ENCODE measurements at regions not wholly inside any gene's neighbourhood (a gene's known extent, or its start where the extent isn't known, plus 50 kb on each side); places are given as distances from the start of the nearest gene placed in this dataset.

GRCh38 chr2:5588601-5589000 is 103.6 kb upstream of the SOX11 start:
- Histone ChIP-seq H3K36me3 (ENCODE audit: control insufficient read depth, insufficient read depth, low read length) (no peaks in the 10 kb centered on the region), H3K9me3 (ENCODE audit: control insufficient read depth, low read length) (no peaks in the 10 kb centered on the region), H3K9ac (ENCODE audit: low read length) (no peak overlapping the region), H3K27me3 (ENCODE audit: control insufficient read depth, insufficient read depth, low read length) (no peaks in the 10 kb centered on the region), H3K4me1 (ENCODE audit: control insufficient read depth, insufficient read depth, low read length) (no peaks in the 10 kb centered on the region), H3K4me3 (ENCODE audit: low read length) (no peak overlapping the region)

GRCh38 chr2:5589183-5589582 is 103.0 kb upstream of the SOX11 start:
- Histone ChIP-seq H3K36me3 (ENCODE audit: control insufficient read depth, insufficient read depth, low read length) (no peaks in the 10 kb centered on the region), H3K9ac (ENCODE audit: low read length) (no peak overlapping the region), H3K4me3 (ENCODE audit: low read length) (no peak overlapping the region), H3K4me1 (ENCODE audit: control insufficient read depth, insufficient read depth, low read length) (no peaks in the 10 kb centered on the region), H3K9me3 (ENCODE audit: control insufficient read depth, low read length) (no peaks in the 10 kb centered on the region), H3K27me3 (ENCODE audit: control insufficient read depth, insufficient read depth, low read length) (no peaks in the 10 kb centered on the region)

GRCh38 chr2:5590886-5591285 is 101.3 kb upstream of the SOX11 start:
- H3K9ac ChIP-seq (ENCODE audit: low read length), result no peak overlapping the region
- H3K27me3 ChIP-seq (ENCODE audit: control insufficient read depth, insufficient read depth, low read length), result no peaks in the 10 kb centered on the region
- H3K36me3 ChIP-seq (ENCODE audit: control insufficient read depth, insufficient read depth, low read length), result no peaks in the 10 kb centered on the region
- H3K4me1 ChIP-seq (ENCODE audit: control insufficient read depth, insufficient read depth, low read length), result no peaks in the 10 kb centered on the region
- no peaks in the 10 kb centered on the region for H3K9me3 ChIP-seq (ENCODE audit: control insufficient read depth, low read length)
- H3K4me3 ChIP-seq (ENCODE audit: low read length), result no peak overlapping the region

GRCh38 chr2:5592916-5593315 is 99.3 kb upstream of the SOX11 start:
- no peaks in the 10 kb centered on the region for H3K4me1 ChIP-seq (ENCODE audit: control insufficient read depth, insufficient read depth, low read length)
- H3K27me3 ChIP-seq (ENCODE audit: control insufficient read depth, insufficient read depth, low read length), result no peaks in the 10 kb centered on the region
- H3K36me3 ChIP-seq (ENCODE audit: control insufficient read depth, insufficient read depth, low read length), result no peaks in the 10 kb centered on the region
- H3K9ac ChIP-seq (ENCODE audit: low read length), result no peak overlapping the region
- H3K9me3 ChIP-seq (ENCODE audit: control insufficient read depth, low read length), result no peaks in the 10 kb centered on the region
- no peak overlapping the region for H3K4me3 ChIP-seq (ENCODE audit: low read length)

- Histone ChIP-seq H3K9me3 (ENCODE audit: control insufficient read depth, low read length) (no peaks in the 10 kb centered on the region), H3K36me3 (ENCODE audit: control insufficient read depth, insufficient read depth, low read length) (no peaks in the 10 kb centered on the region), H3K27me3 (ENCODE audit: control insufficient read depth, insufficient read depth, low read length) (no peaks in the 10 kb centered on the region), H3K4me3 (ENCODE audit: low read length) (no peak overlapping the region), H3K4me1 (ENCODE audit: control insufficient read depth, insufficient read depth, low read length) (no peaks in the 10 kb centered on the region), H3K9ac (ENCODE audit: low read length) (no peak overlapping the region)
Observed at GRCh38 chr2:5594249-5594695, 97.9 kb upstream of the SOX11 start.

GRCh38 chr2:5596868-5597267 is 95.3 kb upstream of the SOX11 start:
- Histone ChIP-seq H3K4me1 (ENCODE audit: control insufficient read depth, insufficient read depth, low read length) (no peaks in the 10 kb centered on the region), H3K27me3 (ENCODE audit: control insufficient read depth, insufficient read depth, low read length) (no peaks in the 10 kb centered on the region), H3K36me3 (ENCODE audit: control insufficient read depth, insufficient read depth, low read length) (no peaks in the 10 kb centered on the region)

GRCh38 chr2:5598156-5598555 is 94.0 kb upstream of the SOX11 start:
- Histone ChIP-seq H3K4me3 (ENCODE audit: low read length) (no peak overlapping the region), H3K9ac (ENCODE audit: low read length) (no peak overlapping the region), H3K36me3 (ENCODE audit: control insufficient read depth, insufficient read depth, low read length) (no peaks in the 10 kb centered on the region), H3K27me3 (ENCODE audit: control insufficient read depth, insufficient read depth, low read length) (no peaks in the 10 kb centered on the region), H3K9me3 (ENCODE audit: control insufficient read depth, low read length) (no peaks in the 10 kb centered on the region), H3K4me1 (ENCODE audit: control insufficient read depth, insufficient read depth, low read length) (no peaks in the 10 kb centered on the region)

More at GRCh38 chr2:5596868-5597267, 95.3 kb upstream of the SOX11 start:
- H3K4me3 ChIP-seq (ENCODE audit: low read length), result no peak overlapping the region
- H3K9ac ChIP-seq (ENCODE audit: low read length), result no peak overlapping the region
- no peaks in the 10 kb centered on the region for H3K9me3 ChIP-seq (ENCODE audit: control insufficient read depth, low read length)

- no peak overlapping the region for H3K4me3 ChIP-seq (ENCODE audit: low read length)
- H3K36me3 ChIP-seq (ENCODE audit: control insufficient read depth, insufficient read depth, low read length), result no peaks in the 10 kb centered on the region
- no peaks in the 10 kb centered on the region for H3K4me1 ChIP-seq (ENCODE audit: control insufficient read depth, insufficient read depth, low read length)
- H3K27me3 ChIP-seq (ENCODE audit: control insufficient read depth, insufficient read depth, low read length), result no peaks in the 10 kb centered on the region
- no peak overlapping the region for H3K9ac ChIP-seq (ENCODE audit: low read length)
- no peaks in the 10 kb centered on the region for H3K9me3 ChIP-seq (ENCODE audit: control insufficient read depth, low read length)
Observed at GRCh38 chr2:5609201-5609600, 83.0 kb upstream of the SOX11 start.

- Histone ChIP-seq H3K4me3 (ENCODE audit: low read length) (no peak overlapping the region), H3K27me3 (ENCODE audit: control insufficient read depth, insufficient read depth, low read length) (no peaks in the 10 kb centered on the region), H3K9me3 (ENCODE audit: control insufficient read depth, low read length) (no peaks in the 10 kb centered on the region), H3K4me1 (ENCODE audit: control insufficient read depth, insufficient read depth, low read length) (no peaks in the 10 kb centered on the region), H3K36me3 (ENCODE audit: control insufficient read depth, insufficient read depth, low read length) (no peaks in the 10 kb centered on the region), H3K9ac (ENCODE audit: low read length) (no peak overlapping the region)
Observed at GRCh38 chr2:5612666-5613065, 79.5 kb upstream of the SOX11 start.

- no peak overlapping the region for H3K9ac ChIP-seq (ENCODE audit: low read length)
- no peaks in the 10 kb centered on the region for H3K4me1 ChIP-seq (ENCODE audit: control insufficient read depth, insufficient read depth, low read length)
- H3K9me3 ChIP-seq (ENCODE audit: control insufficient read depth, low read length), result no peaks in the 10 kb centered on the region
- H3K27me3 ChIP-seq (ENCODE audit: control insufficient read depth, insufficient read depth, low read length), result no peaks in the 10 kb centered on the region
- no peaks in the 10 kb centered on the region for H3K36me3 ChIP-seq (ENCODE audit: control insufficient read depth, insufficient read depth, low read length)
- no peak overlapping the region for H3K4me3 ChIP-seq (ENCODE audit: low read length)
Observed at GRCh38 chr2:5616019-5616418, 76.2 kb upstream of the SOX11 start.

- H3K4me1 ChIP-seq (ENCODE audit: control insufficient read depth, insufficient read depth, low read length), result no peaks in the 10 kb centered on the region
- no peak overlapping the region for H3K4me3 ChIP-seq (ENCODE audit: low read length)
- no peak overlapping the region for H3K9ac ChIP-seq (ENCODE audit: low read length)
- H3K9me3 ChIP-seq (ENCODE audit: control insufficient read depth, low read length), result no peaks in the 10 kb centered on the region
- no peaks in the 10 kb centered on the region for H3K27me3 ChIP-seq (ENCODE audit: control insufficient read depth, insufficient read depth, low read length)
- no peaks in the 10 kb centered on the region for H3K36me3 ChIP-seq (ENCODE audit: control insufficient read depth, insufficient read depth, low read length)
Observed at GRCh38 chr2:5617358-5617757, 74.8 kb upstream of the SOX11 start.

GRCh38 chr2:5617796-5618195 is 74.4 kb upstream of the SOX11 start:
- no peaks in the 10 kb centered on the region for H3K36me3 ChIP-seq (ENCODE audit: control insufficient read depth, insufficient read depth, low read length)
- no peaks in the 10 kb centered on the region for H3K9me3 ChIP-seq (ENCODE audit: control insufficient read depth, low read length)
- no peaks in the 10 kb centered on the region for H3K4me1 ChIP-seq (ENCODE audit: control insufficient read depth, insufficient read depth, low read length)
- no peak overlapping the region for H3K9ac ChIP-seq (ENCODE audit: low read length)
- no peaks in the 10 kb centered on the region for H3K27me3 ChIP-seq (ENCODE audit: control insufficient read depth, insufficient read depth, low read length)
- H3K4me3 ChIP-seq (ENCODE audit: low read length), result no peak overlapping the region

GRCh38 chr2:5618271-5618670 is 73.9 kb upstream of the SOX11 start:
- no peaks in the 10 kb centered on the region for H3K4me1 ChIP-seq (ENCODE audit: control insufficient read depth, insufficient read depth, low read length)
- no peaks in the 10 kb centered on the region for H3K9me3 ChIP-seq (ENCODE audit: control insufficient read depth, low read length)
- no peak overlapping the region for H3K4me3 ChIP-seq (ENCODE audit: low read length)
- no peak overlapping the region for H3K9ac ChIP-seq (ENCODE audit: low read length)
- no peaks in the 10 kb centered on the region for H3K36me3 ChIP-seq (ENCODE audit: control insufficient read depth, insufficient read depth, low read length)
- H3K27me3 ChIP-seq (ENCODE audit: control insufficient read depth, insufficient read depth, low read length), result no peaks in the 10 kb centered on the region

Data from mucosa of stomach (tissue), 1 donor.